ENCODE measurements at regions not wholly inside any gene's neighbourhood (a gene's known extent, or its start where the extent isn't known, plus 50 kb on each side); places are given as distances from the start of the nearest gene placed in this dataset.
A peak's percentile ranks its signal among the peaks of the same experiment; 100 is the strongest.
"Not testable (repeated sequence)": the region's sequence is repeated elsewhere in the genome, so short reads cannot be mapped to it uniquely, and the experiment has no call there.

- in situ Hi-C loops (cut with MboI; ENCODE audit: low pct_unique_long_range_greater_than_20kb, low sequenced_read_pairs) = no loop called here
- DNase-seq = no peak
Observed at GRCh38 chr4:1547131-1547855, 136.8 kb downstream of the FAM53A start.

- in situ Hi-C loops (cut with MboI; ENCODE audit: low pct_unique_long_range_greater_than_20kb, low sequenced_read_pairs) = no loop called here
- peak; percentile 17 for DNase-seq
Observed at GRCh38 chr4:1544861-1545281, 138.6 kb upstream of the NKX1-1 start.

- DNase-seq; in situ Hi-C loops (cut with MboI; ENCODE audit: low pct_unique_long_range_greater_than_20kb, low sequenced_read_pairs): not testable (repeated sequence)
Observed at GRCh38 chr4:1544435-1544834, 138.2 kb upstream of the NKX1-1 start.

GRCh38 chr4:1543976-1544375 lies 137.7 kb upstream of the NKX1-1 start:
- in situ Hi-C loops (cut with MboI; ENCODE audit: low pct_unique_long_range_greater_than_20kb, low sequenced_read_pairs) = no loop called here
- DNase-seq = no peak

GRCh38 chr4:1543561-1543960 lies 137.3 kb upstream of the NKX1-1 start:
- in situ Hi-C loops (cut with MboI; ENCODE audit: low pct_unique_long_range_greater_than_20kb, low sequenced_read_pairs) = no loop called here
- DNase-seq = no peak

GRCh38 chr4:1542516-1543320 lies 136.5 kb upstream of the NKX1-1 start:
- no peak for DNase-seq
- in situ Hi-C loops (cut with MboI; ENCODE audit: low pct_unique_long_range_greater_than_20kb, low sequenced_read_pairs) = no loop called here

GRCh38 chr4:1542226-1542490 lies 135.9 kb upstream of the NKX1-1 start:
- DNase-seq = no peak
- in situ Hi-C loops (cut with MboI; ENCODE audit: low pct_unique_long_range_greater_than_20kb, low sequenced_read_pairs) = no loop called here

GRCh38 chr4:1541449-1542225 lies 135.4 kb upstream of the NKX1-1 start:
- in situ Hi-C loops (cut with MboI; ENCODE audit: low pct_unique_long_range_greater_than_20kb, low sequenced_read_pairs) = no loop called here

GRCh38 chr4:1540601-1541375 lies 134.5 kb upstream of the NKX1-1 start:
- DNase-seq = no peak
- in situ Hi-C loops (cut with MboI; ENCODE audit: low pct_unique_long_range_greater_than_20kb, low sequenced_read_pairs) = no loop called here

More at GRCh38 chr4:1541449-1542225, 135.4 kb upstream of the NKX1-1 start:
- no peak for DNase-seq

- DNase-seq = no peak
- in situ Hi-C loops (cut with MboI; ENCODE audit: low pct_unique_long_range_greater_than_20kb, low sequenced_read_pairs) = no loop called here
Observed at GRCh38 chr4:1539859-1540600, 133.8 kb upstream of the NKX1-1 start.

GRCh38 chr4:1538941-1539772 lies 132.9 kb upstream of the NKX1-1 start:
- in situ Hi-C loops (cut with MboI; ENCODE audit: low pct_unique_long_range_greater_than_20kb, low sequenced_read_pairs) = no loop called here
- DNase-seq = no peak

- in situ Hi-C loops (cut with MboI; ENCODE audit: low pct_unique_long_range_greater_than_20kb, low sequenced_read_pairs) = no loop called here
- DNase-seq = no peak
Observed at GRCh38 chr4:1538096-1538410, 131.8 kb upstream of the NKX1-1 start.

- no peak for DNase-seq
- in situ Hi-C loops (cut with MboI; ENCODE audit: low pct_unique_long_range_greater_than_20kb, low sequenced_read_pairs) = no loop called here
Observed at GRCh38 chr4:1537410-1538095, 131.3 kb upstream of the NKX1-1 start.

GRCh38 chr4:1536579-1537409 lies 130.6 kb upstream of the NKX1-1 start:
- no peak for DNase-seq
- in situ Hi-C loops (cut with MboI; ENCODE audit: low pct_unique_long_range_greater_than_20kb, low sequenced_read_pairs) = no loop called here

GRCh38 chr4:1535926-1536578 lies 129.8 kb upstream of the NKX1-1 start:
- in situ Hi-C loops (cut with MboI; ENCODE audit: low pct_unique_long_range_greater_than_20kb, low sequenced_read_pairs) = no loop called here
- no peak for DNase-seq

GRCh38 chr4:1534876-1535526 lies 128.8 kb upstream of the NKX1-1 start:
- no peak for DNase-seq
- in situ Hi-C loops (cut with MboI; ENCODE audit: low pct_unique_long_range_greater_than_20kb, low sequenced_read_pairs) = no loop called here

Measured in KBM-7 (cell line).